ENCODE measurements at regions not wholly inside any gene's neighbourhood (a gene's known extent, or its start where the extent isn't known, plus 50 kb on each side); places are given as distances from the start of the nearest gene placed in this dataset.

GRCh38 chr7:131261476-131261994, 66.1 kb upstream of the MKLN1 start:
- no peak for DNase-seq (ENCODE audit: low read depth)
- Histone ChIP-seq H3K27me3 (ENCODE audit: control insufficient read depth, insufficient read depth, low read length) (no peaks in the 10 kb centered on the region), H3K36me3 (ENCODE audit: control insufficient read depth, insufficient read depth, low read length) (no peaks in the 10 kb centered on the region), H3K4me3 (ENCODE audit: low read depth, low read length) (no peak overlapping the region)
- TF ChIP-seq CTCF (IDR thresholded peaks at IDR 0.05; ENCODE audit: insufficient read depth, low read length, poor library complexity, severe bottlenecking), result no peak

- H3K27me3 ChIP-seq (ENCODE audit: control insufficient read depth, insufficient read depth, low read length), result no peaks in the 10 kb centered on the region
- no peak overlapping the region for H3K4me3 ChIP-seq (ENCODE audit: low read depth, low read length)
- no peak for TF ChIP-seq CTCF (IDR thresholded peaks at IDR 0.05; ENCODE audit: insufficient read depth, low read length, poor library complexity, severe bottlenecking)
- DNase-seq (ENCODE audit: low read depth), result no peak
- no peaks in the 10 kb centered on the region for H3K36me3 ChIP-seq (ENCODE audit: control insufficient read depth, insufficient read depth, low read length)
These were observed 62.4 kb upstream of the MKLN1 start for GRCh38 chr7:131265227-131265626.

- no peak for DNase-seq (ENCODE audit: low read depth)
- H3K27me3 ChIP-seq (ENCODE audit: control insufficient read depth, insufficient read depth, low read length), result no peaks in the 10 kb centered on the region
- no peak overlapping the region for H3K4me3 ChIP-seq (ENCODE audit: low read depth, low read length)
- no peak for TF ChIP-seq CTCF (IDR thresholded peaks at IDR 0.05; ENCODE audit: insufficient read depth, low read length, poor library complexity, severe bottlenecking)
- no peaks in the 10 kb centered on the region for H3K36me3 ChIP-seq (ENCODE audit: control insufficient read depth, insufficient read depth, low read length)
These were observed 60.0 kb upstream of the MKLN1 start for GRCh38 chr7:131267631-131268030.

- H3K4me3 ChIP-seq (ENCODE audit: low read depth, low read length), result no peak overlapping the region
- no peak for TF ChIP-seq CTCF (IDR thresholded peaks at IDR 0.05; ENCODE audit: insufficient read depth, low read length, poor library complexity, severe bottlenecking)
- no peaks in the 10 kb centered on the region for H3K36me3 ChIP-seq (ENCODE audit: control insufficient read depth, insufficient read depth, low read length)
- DNase-seq (ENCODE audit: low read depth), result no peak
- H3K27me3 ChIP-seq (ENCODE audit: control insufficient read depth, insufficient read depth, low read length), result no peaks in the 10 kb centered on the region
These were observed 58.8 kb upstream of the MKLN1 start for GRCh38 chr7:131268906-131269305.

- Histone ChIP-seq H3K4me3 (ENCODE audit: low read depth, low read length) (no peak overlapping the region), H3K36me3 (ENCODE audit: control insufficient read depth, insufficient read depth, low read length) (no peaks in the 10 kb centered on the region), H3K27me3 (ENCODE audit: control insufficient read depth, insufficient read depth, low read length) (no peaks in the 10 kb centered on the region)
- no peak for DNase-seq (ENCODE audit: low read depth)
- TF ChIP-seq CTCF (IDR thresholded peaks at IDR 0.05; ENCODE audit: insufficient read depth, low read length, poor library complexity, severe bottlenecking), result no peak
These were observed 55.6 kb upstream of the MKLN1 start for GRCh38 chr7:131272086-131272485.

- TF ChIP-seq CTCF (IDR thresholded peaks at IDR 0.05; ENCODE audit: insufficient read depth, low read length, poor library complexity, severe bottlenecking), result no peak
- Histone ChIP-seq H3K36me3 (ENCODE audit: control insufficient read depth, insufficient read depth, low read length) (no peaks in the 10 kb centered on the region), H3K4me3 (ENCODE audit: low read depth, low read length) (no peak overlapping the region), H3K27me3 (ENCODE audit: control insufficient read depth, insufficient read depth, low read length) (no peaks in the 10 kb centered on the region)
- DNase-seq (ENCODE audit: low read depth), result no peak
These were observed 52.7 kb upstream of the MKLN1 start for GRCh38 chr7:131274986-131275385.

All from kidney epithelial cell (primary cell).